Colon (tissue), 2 donors: ENCODE measurements at regions not wholly inside any gene's neighbourhood (a gene's known extent, or its start where the extent isn't known, plus 50 kb on each side); places are given as distances from the start of the nearest gene placed in this dataset.

ENCODE experiments used
- FAIRE-seq: peaks from 2 replicates; lab custom pipeline; 2012; peaks lifted over from hg19 to GRCh38; lab: Jason Lieb, UNC
- donor health status: control.
- donor health status: control.

DNA sequence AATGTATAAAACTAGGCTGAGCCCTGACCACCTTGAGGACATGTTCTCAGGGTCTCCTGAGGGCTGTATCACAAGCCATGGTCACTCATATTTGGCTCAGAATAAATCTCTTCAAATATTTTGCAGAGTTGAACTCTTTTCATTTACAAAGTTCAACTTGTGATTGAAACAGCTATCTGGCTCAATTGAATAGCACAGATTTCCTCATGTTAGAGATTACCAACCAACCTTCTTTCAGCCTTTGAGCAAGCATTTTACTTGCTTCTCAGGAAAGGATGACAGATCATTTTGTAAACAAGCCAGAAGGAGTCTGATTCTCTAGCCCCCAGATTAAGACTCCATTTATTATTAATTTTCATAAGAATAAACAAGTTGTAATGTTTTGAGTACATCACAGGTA lies 111.0 kb upstream of the DOK5 start:
- FAIRE-seq: no peak

DNA sequence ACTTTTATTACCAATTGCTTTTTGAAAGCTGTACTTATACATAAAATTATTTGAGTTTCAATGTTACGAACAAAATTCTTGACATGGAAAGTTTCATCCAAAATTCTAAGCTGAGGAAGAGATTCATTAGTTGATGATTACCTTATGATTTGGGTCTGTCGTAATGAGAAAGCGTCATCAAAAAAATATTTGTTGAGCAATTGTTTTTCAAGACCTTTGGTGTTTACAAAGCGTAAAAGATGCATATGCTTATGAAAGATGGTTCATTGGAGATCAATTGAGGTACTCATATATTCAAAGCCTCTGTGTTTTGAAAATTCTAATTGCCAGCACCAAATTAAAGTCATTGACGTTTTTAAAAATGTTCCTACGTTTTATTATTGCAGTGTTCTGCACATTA lies 110.5 kb upstream of the DOK5 start:
- no peak for FAIRE-seq

DNA sequence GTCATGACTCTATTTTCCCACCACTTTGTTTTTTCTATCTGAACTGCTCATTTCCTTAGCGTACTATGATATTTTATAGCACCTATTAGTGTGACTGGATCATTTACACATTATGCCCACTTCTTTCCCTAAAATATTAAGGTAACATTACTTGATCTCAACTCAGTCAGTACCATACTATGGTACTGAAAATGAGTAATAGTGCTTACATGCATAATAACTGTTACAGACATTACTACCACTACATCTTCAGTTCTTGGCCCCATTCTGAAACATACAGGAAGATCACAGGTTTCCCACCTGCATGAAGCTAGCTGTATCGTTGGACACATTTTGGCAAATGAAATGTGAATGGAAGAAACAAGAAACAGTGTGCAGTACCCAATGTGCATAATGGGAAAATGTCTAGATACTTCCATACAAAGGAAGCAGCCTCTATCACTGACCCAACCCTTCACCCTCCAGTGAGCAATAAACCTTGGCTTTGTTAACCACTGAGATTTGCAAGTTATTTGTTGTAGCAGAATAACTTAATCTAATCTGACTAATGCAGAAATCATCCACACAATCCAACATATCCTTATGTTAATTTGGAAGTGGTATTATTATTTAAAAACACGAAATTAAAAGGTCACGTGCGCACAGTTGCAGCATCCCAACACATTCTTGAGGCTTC lies 108.6 kb upstream of the DOK5 start:
- no peak for FAIRE-seq

DNA sequence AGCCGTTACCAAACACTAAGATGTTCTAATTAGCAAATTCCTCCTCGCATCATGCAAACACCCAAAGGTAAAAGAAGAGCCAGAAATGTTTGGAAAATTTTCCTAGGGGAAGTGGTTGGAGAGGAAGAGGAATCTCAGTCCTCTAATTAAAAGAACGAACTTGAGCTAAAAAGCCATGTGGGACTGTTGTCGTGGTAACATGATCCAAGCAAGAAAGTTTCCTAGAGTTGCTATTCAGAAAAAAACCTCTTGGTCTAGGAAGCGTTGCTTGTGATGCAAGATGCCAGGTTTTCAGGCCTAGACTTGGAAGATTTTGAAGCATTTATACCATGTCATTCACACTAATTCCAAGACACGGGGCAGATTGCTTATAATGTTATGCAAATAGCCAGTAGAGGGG lies 106.8 kb upstream of the DOK5 start:
- FAIRE-seq: no peak

DNA sequence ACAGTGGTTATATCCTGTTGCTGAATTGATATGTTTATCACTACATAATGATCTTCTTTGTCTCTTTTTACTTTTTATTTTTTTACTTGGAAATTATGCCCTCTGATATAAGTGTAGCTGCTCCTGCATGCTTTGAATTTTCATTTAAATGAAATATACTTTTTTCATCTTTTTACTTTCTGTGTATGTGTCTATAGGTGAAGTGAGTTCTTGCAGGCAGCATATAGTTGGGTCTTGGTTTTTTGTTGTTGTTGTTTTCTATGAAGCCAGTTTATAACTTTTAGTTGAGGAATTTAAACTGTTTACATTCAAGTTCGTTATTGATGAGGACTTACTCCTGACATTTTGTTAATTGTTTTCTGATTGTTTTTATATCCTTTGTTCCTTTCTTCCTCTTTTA lies 103.1 kb upstream of the DOK5 start:
- FAIRE-seq: no peak

DNA sequence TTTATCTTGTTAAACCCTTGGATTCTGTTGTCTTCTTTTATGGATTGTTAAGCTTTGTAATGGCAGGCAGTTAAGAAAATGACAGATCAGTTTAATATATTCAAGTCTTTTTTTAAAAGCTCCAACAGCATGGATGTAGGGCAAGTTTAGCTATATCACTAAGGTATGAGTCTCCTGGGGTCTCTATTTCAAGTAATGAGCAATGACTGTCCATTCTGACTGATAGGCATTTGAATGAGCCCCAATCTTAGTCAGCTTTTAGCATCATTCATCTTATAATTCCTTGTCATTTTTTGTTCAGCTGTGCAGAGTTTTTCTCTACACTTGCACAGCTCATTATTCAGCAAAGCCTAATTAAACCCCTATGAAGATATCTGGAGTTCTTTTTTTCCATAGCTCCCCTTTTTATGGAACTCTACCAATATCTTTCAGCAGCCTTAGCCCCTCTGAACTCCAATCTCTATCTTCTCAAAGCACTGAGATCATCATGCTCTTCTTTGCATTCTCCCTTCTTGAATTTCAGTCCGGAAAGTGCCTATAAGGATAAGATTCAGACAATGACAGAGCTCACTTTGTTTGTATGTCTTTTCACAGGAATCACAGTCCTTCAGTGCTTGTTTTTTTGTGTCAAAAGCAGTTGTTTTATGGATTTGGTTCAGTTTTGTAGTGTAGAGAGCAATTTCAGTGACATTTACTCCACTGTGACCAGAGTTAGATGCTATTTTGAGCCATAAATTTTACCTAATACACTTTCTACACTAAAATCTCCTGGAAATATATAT lies 97.2 kb upstream of the DOK5 start:
- no peak for FAIRE-seq

DNA sequence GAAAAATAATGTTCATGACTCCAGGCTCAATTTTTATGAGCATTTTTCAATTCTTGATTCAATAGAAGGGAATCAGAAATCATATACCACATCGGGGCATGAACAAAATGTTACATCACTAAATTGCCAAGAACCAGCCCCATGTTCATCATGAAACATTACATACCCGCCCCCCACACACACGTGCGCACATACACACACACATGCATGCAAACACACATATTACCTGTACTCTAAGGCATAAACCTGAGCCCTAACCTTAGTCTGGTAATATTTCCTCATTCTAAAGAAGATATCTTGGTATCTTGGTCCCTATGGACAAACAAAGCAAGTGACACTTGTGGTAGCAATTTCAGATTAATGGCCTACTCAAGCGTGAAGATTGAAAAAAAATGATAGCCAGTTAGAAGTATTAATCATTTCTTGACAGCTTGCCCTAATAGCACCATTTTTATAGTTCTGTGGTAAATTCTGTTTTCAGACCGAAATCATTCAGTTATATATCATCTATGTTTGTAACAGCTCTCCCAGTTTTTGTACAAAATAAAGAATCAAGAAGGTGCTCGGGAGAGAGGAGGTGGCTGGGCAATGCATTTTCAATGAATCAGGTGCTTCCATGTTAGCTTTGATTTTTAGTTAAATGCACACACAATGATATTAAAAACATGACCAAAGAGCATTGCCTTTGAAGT lies 95.4 kb upstream of the DOK5 start:
- FAIRE-seq: no peak

DNA sequence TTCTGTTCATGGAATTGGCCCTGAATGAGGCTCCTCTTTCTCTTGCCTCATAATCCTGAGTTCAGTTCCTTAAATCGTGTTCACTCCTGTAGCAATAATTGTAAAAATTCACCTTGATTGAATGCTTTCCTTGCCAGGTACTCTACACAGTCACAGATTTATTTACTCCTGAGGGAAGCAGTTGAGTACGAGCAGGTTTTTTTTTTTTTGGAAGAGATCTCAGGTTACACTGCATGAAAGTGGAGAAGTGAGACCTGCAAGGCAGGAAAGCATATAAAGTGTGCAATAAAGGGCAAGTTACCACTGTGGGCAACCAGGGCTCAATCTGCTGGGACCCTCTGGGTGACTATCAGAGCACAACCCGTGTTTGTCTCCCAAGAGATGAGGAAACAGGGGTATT lies 93.0 kb upstream of the DOK5 start:
- FAIRE-seq: no peak

DNA sequence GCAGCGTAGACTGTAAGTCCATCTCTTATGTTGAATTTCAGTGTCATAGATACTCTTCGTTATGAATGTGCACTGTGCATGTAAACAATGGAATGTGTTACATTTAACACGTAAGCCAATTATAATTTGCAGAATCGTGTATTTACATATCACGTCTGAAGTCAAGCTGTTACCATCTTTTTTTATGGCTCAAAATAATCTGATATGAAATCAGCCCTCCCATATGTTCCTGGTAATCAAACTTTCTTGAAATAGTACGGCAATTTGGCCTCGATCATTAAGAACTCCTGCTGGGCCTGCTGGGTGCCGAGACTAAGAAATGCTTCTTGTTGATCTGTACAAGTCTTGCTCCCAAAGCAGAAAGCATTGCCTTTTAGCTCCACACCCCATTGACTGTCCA lies 89.6 kb upstream of the DOK5 start:
- no peak for FAIRE-seq

DNA sequence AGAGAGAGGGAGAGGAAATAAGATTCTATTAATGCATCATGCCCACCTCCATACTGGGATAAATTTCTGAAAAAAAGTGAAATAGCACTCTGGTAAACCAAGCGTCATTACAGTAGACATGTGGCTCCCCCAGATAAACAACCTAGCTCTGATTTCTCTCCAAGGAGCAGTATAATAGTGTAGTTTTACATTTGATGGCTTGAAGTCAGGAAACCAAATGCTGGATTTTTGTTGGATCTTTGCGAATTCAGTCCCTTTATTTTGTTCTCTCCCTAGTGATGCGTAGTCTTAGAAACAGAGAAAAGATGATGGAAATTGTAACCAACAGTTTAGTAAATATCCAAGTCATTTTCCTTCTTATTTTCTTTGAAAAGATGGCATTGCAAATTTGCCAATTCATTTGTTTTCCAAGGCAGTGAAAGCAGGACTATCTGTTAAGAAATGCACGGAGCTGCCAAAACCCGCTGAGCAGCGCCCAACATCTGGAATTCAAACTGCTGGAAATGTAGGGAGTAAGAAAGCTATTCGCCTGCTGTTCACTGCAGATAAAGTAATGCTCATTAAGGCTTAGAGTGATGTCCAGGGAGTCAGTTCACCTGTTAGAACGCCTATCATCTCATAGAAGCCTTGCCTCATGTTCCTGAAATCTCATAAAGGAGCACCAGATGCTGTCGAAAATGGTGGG lies 85.7 kb upstream of the DOK5 start:
- no peak for FAIRE-seq

DNA sequence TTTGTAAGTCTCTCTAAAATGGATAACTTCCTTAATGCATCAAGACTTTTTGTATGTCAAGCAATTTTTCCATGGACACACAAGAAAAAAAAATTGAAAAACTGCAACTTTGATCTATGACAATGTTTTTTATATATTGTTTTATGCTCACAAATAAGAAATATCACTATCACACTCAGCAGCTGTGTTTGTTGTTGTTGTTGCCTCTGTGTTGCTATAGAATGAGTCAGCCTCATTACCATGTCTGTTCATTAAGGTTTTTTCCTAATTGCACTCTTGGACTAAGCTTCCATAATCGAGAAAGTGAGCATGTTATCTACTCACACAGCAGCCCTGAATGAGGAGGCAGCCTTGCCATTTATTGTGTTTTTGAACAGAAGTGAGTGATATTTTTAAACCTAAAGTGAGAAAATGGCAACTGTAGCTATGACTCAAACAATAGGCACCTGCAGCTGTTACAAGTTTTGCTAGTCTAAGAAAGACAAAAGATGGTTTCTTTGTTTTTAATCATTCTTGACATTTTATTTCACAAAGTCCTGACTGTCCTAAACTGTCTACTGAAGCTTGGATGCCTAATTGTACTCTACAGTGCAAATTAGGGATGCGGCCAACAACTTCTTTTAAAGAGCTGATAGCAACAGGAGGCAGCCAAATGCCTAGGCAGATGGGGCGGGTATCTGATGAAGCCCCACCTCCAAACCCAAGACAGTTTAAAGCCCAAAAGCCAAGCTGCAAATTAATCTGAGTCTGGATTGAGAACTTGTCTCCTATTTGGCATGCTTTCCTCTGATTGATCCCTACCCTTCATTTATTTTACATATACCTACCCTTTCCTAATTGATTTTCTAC lies 77.9 kb upstream of the DOK5 start:
- no peak for FAIRE-seq

DNA sequence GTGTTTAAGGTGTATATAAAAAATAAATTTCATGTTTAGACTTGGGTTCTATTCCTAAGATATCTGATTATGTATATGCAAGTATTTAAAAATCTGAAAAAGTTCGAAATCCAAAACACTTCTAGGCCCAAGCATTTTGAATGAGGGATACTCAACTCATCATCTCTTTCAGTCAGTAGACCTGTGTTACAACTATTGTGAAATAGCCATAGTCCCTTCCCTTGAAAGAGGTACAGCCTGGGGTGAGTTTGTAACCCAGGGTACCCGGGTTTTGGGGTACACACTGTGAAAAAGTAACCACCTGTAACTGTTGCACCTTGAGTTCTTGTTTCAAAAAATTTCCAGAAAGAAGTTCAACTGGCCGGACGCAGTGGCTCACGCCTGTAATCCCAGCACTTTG lies 76.6 kb upstream of the DOK5 start:
- no peak for FAIRE-seq

DNA sequence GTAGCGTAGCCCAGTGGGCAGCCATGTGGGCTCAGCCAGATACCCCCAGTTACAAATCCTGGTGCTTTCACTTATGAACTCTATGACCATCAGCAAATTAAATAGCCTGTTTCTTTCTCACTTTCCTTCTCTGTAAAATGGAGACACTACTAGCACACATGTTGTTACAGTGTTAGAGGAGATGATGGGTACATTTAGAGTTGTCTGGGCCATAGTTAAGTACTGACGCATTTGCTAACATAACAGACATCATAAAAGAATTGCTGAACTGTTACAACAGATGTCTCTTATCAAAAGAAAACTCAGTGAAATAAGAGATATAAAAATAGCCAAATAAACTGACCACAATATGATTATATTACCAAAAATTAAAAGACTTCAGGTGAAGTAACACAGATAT lies 69.9 kb upstream of the DOK5 start:
- FAIRE-seq: no peak

DNA sequence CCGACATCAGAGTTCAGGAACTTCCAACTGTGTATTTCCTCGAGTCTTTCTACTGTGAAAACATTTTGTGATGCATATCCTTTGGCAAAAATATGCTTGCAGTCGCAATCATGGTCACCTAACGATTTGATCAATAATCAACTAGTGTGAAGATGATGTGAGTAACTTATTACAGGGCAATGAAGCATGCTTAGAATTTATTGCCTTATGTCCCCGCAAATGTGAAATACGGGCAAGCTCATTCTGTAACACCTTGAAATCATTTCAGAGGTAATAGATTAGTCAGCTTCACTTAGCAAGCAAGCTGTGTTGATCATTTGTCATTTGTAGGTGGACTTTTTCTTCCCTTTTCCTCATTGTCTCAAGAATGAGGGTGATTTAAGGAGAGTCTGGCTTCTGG lies 67.9 kb upstream of the DOK5 start:
- no peak for FAIRE-seq

DNA sequence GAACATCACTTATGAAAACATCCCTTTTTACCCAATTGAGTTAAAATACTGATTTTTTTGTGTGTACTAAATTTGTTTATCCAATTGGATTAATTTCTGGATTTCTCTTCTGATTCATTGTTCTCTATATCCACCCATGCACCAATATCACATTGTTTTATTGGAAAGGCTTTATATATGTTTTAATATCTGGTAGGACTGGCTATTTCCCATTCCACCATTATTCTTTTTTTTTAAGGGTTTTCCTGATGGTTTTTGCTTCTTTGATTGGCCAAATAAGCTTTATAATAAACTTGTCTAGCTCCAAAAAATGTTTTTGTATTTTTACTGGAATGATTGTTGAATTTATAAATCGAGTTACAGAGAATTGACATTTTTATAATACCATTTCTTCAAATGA lies 59.4 kb upstream of the DOK5 start:
- FAIRE-seq: peak; percentile 14

DNA sequence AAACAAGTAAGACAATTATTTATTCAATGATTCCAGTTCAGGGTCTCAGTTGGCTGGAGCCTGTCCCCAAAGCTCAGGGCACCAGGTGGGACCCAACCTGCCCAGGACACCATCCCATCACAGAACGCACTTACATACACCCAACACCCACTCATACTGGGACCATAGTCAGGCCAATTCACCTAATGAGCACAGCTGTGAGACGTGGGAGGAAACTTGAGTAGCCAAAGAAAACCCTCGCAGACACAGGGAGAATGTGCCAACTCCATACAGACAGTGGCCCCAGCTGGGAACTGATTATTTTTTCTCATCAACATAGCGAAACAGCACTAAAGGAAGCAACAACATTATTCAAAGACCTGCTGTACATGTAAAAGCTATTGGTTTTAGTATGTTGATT lies 58.6 kb upstream of the DOK5 start:
- no peak for FAIRE-seq

DNA sequence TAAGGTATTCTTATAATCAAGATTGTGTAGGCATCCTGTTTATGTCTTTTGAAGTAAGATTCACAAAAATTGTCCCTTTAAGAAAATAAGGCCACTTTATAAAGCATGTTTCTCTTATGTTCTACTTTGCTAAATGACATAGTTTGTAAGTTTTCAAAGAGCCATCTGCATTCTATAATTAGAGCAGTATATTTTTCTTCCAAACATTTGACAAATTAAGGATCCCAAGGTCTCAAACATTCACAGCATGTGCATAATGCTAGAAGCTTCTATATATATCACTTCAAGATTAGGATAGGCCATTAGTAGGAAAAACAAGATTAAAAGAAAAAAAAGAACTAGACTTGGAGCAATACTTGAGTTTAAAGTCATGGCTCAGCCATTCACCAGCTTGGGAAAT lies 55.9 kb upstream of the DOK5 start:
- no peak for FAIRE-seq
